ENCODE measurements at regions not wholly inside any gene's neighbourhood (a gene's known extent, or its start where the extent isn't known, plus 50 kb on each side); places are given as distances from the start of the nearest gene placed in this dataset.

GRCh38 chr9:119765632-119766175, 396.5 kb upstream of the BRINP1 start:
- Mint-ChIP-seq H3K27ac (no peak overlapping the region), H3K4me1 (peaks cover 0 to 8% (median 0%) of the 10 kb centered on the region in 4 donors), H3K27me3 (peaks cover 0 to 37% (median 0%) of the 10 kb centered on the region in 5 donors), H3K4me3 (no peak overlapping the region), H3K36me3 (no peaks in the 10 kb centered on the region), H3K9me3 (peaks cover 0 to 7% (median 2%) of the 10 kb centered on the region in 9 donors)
- ATAC-seq (no peak), DNase-seq (no peak)
- POLR2A ChIA-PET, result no interaction called here

DNA sequence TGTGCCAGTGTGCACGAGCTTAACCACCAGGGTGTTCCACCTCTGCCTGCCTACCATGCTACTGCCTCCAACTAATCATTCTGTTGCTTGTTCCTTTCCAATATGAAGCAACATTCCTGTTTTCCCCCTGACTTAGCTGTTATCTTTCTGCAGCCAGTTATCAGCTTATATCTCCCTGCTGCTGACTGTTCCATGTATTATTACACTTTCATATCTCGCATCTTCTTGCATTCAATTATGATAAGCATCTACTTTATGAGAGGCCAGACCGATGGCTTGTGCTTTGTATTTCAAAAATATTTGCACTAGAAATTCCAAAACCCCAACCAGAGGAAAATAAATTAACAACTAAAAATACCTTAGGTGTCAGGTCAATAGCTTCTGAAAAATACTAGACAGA, 394.0 kb upstream of the BRINP1 start:
- no peak for DNase-seq
- no peaks in the 10 kb centered on the region for H3K36me3 Mint-ChIP-seq
- peaks cover 0 to 7% (median 4%) of the 10 kb centered on the region in 9 donors for H3K9me3 Mint-ChIP-seq

GRCh38 chr9:119761812-119762211, 392.6 kb upstream of the BRINP1 start:
- peaks cover 0 to 8% (median 0%) of the 10 kb centered on the region in 4 donors for H3K4me1 Mint-ChIP-seq
- no peak for ATAC-seq
- H3K27me3 Mint-ChIP-seq, result peaks cover 3 to 52% (median 5%) of the 10 kb centered on the region in 5 donors
- H3K36me3 Mint-ChIP-seq, result no peaks in the 10 kb centered on the region
- peaks cover 0 to 11% (median 4%) of the 10 kb centered on the region in 9 donors for H3K9me3 Mint-ChIP-seq
- no peak overlapping the region for H3K27ac Mint-ChIP-seq
- H3K4me3 Mint-ChIP-seq, result no peak overlapping the region
- no peak for DNase-seq
- POLR2A ChIA-PET, result no interaction called here

More for the DNA sequence above, 394.0 kb upstream of the BRINP1 start:
- H3K27me3 Mint-ChIP-seq, result peaks cover 3 to 51% (median 5%) of the 10 kb centered on the region in 5 donors
- H3K27ac Mint-ChIP-seq, result no peak overlapping the region
- no peak for ATAC-seq
- peaks cover 0 to 8% (median 0%) of the 10 kb centered on the region in 4 donors for H3K4me1 Mint-ChIP-seq
- H3K4me3 Mint-ChIP-seq, result no peak overlapping the region
- POLR2A ChIA-PET, result no interaction called here

DNA sequence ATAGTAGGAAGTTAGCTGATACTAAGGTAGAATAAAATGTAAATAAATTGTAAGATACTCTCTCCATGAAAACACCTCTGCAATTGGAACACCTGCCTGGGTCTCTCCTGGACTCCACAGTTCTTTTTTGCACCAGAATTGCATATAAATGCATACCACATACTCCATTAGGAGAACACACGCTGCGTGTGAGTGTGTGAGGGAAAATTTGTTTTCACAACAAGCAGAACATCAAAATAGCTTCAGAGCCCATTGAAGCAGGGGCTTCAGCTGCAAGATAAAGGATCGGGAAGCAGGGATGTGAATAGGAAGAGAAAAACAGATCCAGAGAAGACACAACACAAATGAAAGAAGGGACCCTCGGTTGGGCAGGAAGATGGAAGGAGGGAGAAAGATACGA, 389.8 kb upstream of the BRINP1 start:
- ATAC-seq (no peak), DNase-seq (no peak)
- Mint-ChIP-seq H3K4me3 (no peak overlapping the region), H3K27ac (no peak overlapping the region), H3K27me3 (peaks cover 3 to 38% (median 5%) of the 10 kb centered on the region in 5 donors), H3K4me1 (peaks cover 0 to 8% (median 0%) of the 10 kb centered on the region in 4 donors), H3K9me3 (peaks cover 0 to 11% (median 5%) of the 10 kb centered on the region in 9 donors), H3K36me3 (no peaks in the 10 kb centered on the region)
- POLR2A ChIA-PET, result no interaction called here

- ATAC-seq (no peak), DNase-seq (no peak)
- H3K9me3 Mint-ChIP-seq, result peaks cover 0 to 11% (median 5%) of the 10 kb centered on the region in 9 donors
- no peak overlapping the region for H3K4me3 Mint-ChIP-seq
- POLR2A ChIA-PET, result no interaction called here
- peaks cover 0 to 8% (median 0%) of the 10 kb centered on the region in 4 donors for H3K4me1 Mint-ChIP-seq
- H3K27ac Mint-ChIP-seq, result no peak overlapping the region
- peaks cover 3 to 30% (median 5%) of the 10 kb centered on the region in 5 donors for H3K27me3 Mint-ChIP-seq
- H3K36me3 Mint-ChIP-seq, result no peaks in the 10 kb centered on the region
Observed at GRCh38 chr9:119758241-119758640, 389.0 kb upstream of the BRINP1 start.

- Mint-ChIP-seq H3K9me3 (peaks cover 4 to 28% (median 16%) of the 10 kb centered on the region in 9 donors), H3K27me3 (peaks cover 0 to 14% (median 0%) of the 10 kb centered on the region in 5 donors), H3K27ac (no peak overlapping the region), H3K36me3 (peaks cover 0 to 14% (median 0%) of the 10 kb centered on the region in 3 donors), H3K4me1 (peaks cover 0 to 7% (median 0%) of the 10 kb centered on the region in 4 donors), H3K4me3 (no peak overlapping the region)
- POLR2A ChIA-PET, result no interaction called here
- DNase-seq (no peak), ATAC-seq (no peak)
Observed at GRCh38 chr9:119739476-119739875, 370.2 kb upstream of the BRINP1 start.

- Mint-ChIP-seq H3K27ac (no peak overlapping the region), H3K4me3 (no peak overlapping the region), H3K9me3 (peaks cover 4 to 21% (median 8%) of the 10 kb centered on the region in 9 donors), H3K4me1 (peaks cover 0 to 7% (median 0%) of the 10 kb centered on the region in 4 donors), H3K36me3 (peaks cover 0 to 4% (median 0%) of the 10 kb centered on the region in 3 donors), H3K27me3 (peaks cover 0 to 3% (median 0%) of the 10 kb centered on the region in 5 donors)
- no peak for ATAC-seq
- no peak for DNase-seq
- POLR2A ChIA-PET, result no interaction called here
Observed at GRCh38 chr9:119736491-119737454, 367.5 kb upstream of the BRINP1 start.

- Mint-ChIP-seq H3K27ac (no peak overlapping the region), H3K4me3 (no peak overlapping the region), H3K36me3 (no peaks in the 10 kb centered on the region), H3K27me3 (peaks cover 0 to 24% (median 11%) of the 10 kb centered on the region in 5 donors), H3K9me3 (peaks cover 0 to 38% (median 5%) of the 10 kb centered on the region in 9 donors), H3K4me1 (no peaks in the 10 kb centered on the region)
- no peak for ATAC-seq
- DNase-seq, result no peak
- POLR2A ChIA-PET, result no interaction called here
Observed at GRCh38 chr9:119727988-119728387, 358.8 kb upstream of the BRINP1 start.

- no peaks in the 10 kb centered on the region for H3K36me3 Mint-ChIP-seq
- H3K4me3 Mint-ChIP-seq, result no peak overlapping the region
Observed at GRCh38 chr9:119726035-119726434, 356.8 kb upstream of the BRINP1 start.

DNA sequence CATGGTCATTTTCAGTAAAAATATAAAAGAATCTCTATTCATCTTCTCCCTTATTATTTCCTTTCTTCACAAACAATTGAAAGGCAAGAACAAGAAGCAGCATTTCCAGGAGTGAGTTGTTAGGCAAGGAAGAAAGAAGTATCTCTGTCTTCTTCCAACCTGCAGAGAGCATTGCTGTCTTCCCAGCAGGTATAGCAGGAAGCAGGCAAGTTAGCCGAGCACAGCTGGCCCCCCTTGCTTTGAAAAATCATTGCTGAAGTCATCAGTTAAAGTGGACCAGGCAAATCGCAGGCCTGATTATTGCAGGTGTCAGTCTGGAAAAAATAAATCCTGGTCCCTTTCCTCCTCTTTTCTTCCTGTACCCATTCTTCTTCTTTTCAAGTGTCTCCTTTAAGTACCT, 353.1 kb upstream of the BRINP1 start:
- ATAC-seq, result no peak
- no peak overlapping the region for H3K4me3 Mint-ChIP-seq

More at GRCh38 chr9:119726035-119726434, 356.8 kb upstream of the BRINP1 start:
- no peak for DNase-seq
- H3K4me1 Mint-ChIP-seq, result no peaks in the 10 kb centered on the region
- peaks cover 0 to 23% (median 4%) of the 10 kb centered on the region in 9 donors for H3K9me3 Mint-ChIP-seq
- no peak overlapping the region for H3K27ac Mint-ChIP-seq
- H3K27me3 Mint-ChIP-seq, result peaks cover 2 to 24% (median 11%) of the 10 kb centered on the region in 5 donors
- POLR2A ChIA-PET, result no interaction called here
- ATAC-seq, result no peak

GRCh38 chr9:119712325-119712724, 343.1 kb upstream of the BRINP1 start:
- Mint-ChIP-seq H3K36me3 (no peaks in the 10 kb centered on the region), H3K4me1 (no peaks in the 10 kb centered on the region), H3K4me3 (no peak overlapping the region), H3K27ac (no peak overlapping the region), H3K27me3 (peaks cover 0 to 9% (median 2%) of the 10 kb centered on the region in 5 donors), H3K9me3 (peaks cover 0 to 19% (median 5%) of the 10 kb centered on the region in 9 donors)
- POLR2A ChIA-PET, result no interaction called here
- DNase-seq (no peak), ATAC-seq (no peak)

More for the DNA sequence above, 353.1 kb upstream of the BRINP1 start:
- Mint-ChIP-seq H3K27me3 (peaks cover 4 to 16% (median 9%) of the 10 kb centered on the region in 5 donors), H3K9me3 (peaks cover 0 to 23% (median 3%) of the 10 kb centered on the region in 9 donors), H3K4me1 (no peaks in the 10 kb centered on the region), H3K27ac (no peak overlapping the region), H3K36me3 (no peaks in the 10 kb centered on the region)
- no peak for DNase-seq
- POLR2A ChIA-PET, result no interaction called here

DNA sequence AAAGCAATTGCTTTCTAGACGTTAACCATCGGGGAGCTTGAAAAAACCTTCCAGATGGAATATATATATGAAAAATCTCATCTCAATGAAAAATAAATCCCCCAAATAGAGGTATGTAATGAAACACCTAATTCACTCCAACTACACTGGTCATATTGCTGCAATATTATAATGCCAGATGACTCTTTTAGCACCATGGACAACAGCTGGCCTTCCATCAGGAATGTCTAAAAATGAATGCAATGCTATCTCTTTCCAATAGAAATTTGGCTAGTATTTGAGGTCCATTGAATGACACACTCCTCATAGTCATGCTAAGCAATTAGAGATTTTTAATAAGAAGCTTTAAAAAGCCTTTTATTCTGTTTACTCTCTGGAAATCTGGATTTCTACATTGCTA, 340.2 kb upstream of the BRINP1 start:
- POLR2A ChIA-PET, result no interaction called here

More for the DNA sequence above, 340.2 kb upstream of the BRINP1 start:
- no peaks in the 10 kb centered on the region for H3K4me1 Mint-ChIP-seq
- H3K4me3 Mint-ChIP-seq, result no peak overlapping the region
- no peaks in the 10 kb centered on the region for H3K36me3 Mint-ChIP-seq
- ATAC-seq (no peak), DNase-seq (no peak)
- H3K27ac Mint-ChIP-seq, result no peak overlapping the region
- peaks cover 0 to 9% (median 2%) of the 10 kb centered on the region in 5 donors for H3K27me3 Mint-ChIP-seq
- peaks cover 0 to 19% (median 4%) of the 10 kb centered on the region in 9 donors for H3K9me3 Mint-ChIP-seq

All from naive thymus-derived CD8-positive, alpha-beta T cell (primary cell).